GM18951 (cell line): ENCODE measurements at regions not wholly inside any gene's neighbourhood (a gene's known extent, or its start where the extent isn't known, plus 50 kb on each side); places are given as distances from the start of the nearest gene placed in this dataset.

ENCODE experiments used
- POLR2A ChIP-seq: IDR thresholded peaks from 4 replicates; pipeline ENCODE4 v1.6.1; 2011; ENCODE audit warnings: mild to moderate bottlenecking; ENCODE audit not compliant: insufficient read length, insufficient read depth; ENCODE audit errors: extremely low read depth
- in situ Hi-C: fragments of 300-500 bp; cut with MboI; formaldehyde crosslinking; loops from one replicate; pipeline ENCODE4 v1.12.0; 2022; ENCODE audit warnings: low sequenced_read_pairs, mixed read lengths, inconsistent platforms; ENCODE audit not compliant: unreplicated experiment

DNA sequence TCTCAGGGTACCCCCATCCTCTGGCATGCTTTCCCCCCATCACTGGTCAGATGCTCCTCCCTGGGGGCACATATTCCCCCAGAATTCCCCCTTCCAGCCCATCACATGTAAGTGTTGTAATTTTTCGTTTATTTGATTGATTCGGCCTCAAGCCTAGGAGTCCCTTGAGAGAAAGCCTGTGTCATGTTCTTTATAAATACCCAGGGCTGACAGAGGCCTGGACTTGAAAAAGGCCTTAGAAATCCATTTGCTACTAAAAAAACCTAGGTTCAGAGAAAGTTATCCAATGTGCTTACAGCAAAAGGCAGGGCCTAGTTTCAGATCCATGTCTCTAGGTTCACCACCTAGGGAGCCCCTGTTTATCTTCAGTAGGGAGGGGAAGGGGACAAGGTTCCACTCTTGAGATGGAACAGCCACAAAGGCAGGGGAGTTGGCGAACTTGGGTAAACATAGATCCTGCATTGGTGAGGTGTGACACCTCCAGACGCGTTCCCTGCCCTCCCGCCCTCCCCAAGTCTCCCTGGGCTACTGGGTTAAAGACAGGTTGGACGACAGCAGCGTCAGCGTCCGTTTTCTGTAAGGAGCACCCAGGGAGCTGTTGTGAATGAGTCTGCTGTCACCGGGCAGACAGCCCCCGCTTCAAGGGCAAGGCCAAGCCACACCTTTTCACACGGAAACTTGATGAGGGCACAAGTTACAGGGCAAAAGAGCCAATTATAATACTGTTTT, 147.8 kb downstream of the EN1 start:
- in situ Hi-C loops: no loop called here

DNA sequence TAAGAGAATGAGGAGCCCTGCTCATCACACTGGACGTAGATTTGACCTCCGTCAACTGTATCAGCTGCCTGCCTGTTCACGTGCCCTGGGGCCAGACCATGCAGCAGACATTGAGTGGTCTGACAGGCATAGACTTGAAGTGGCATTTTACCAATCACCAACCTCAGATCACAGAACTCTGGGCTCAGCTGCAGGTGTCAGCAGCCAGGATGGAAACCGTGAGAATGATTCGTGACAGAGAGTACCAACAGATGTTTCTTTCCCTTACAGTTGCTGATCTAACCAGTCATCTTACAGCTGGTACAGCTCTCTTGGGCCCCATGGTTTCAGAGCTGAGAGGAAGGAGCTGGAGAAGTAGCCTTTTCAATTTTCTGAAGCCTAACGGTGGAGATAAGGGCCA, 148.9 kb downstream of the EN1 start:
- no peak for TF ChIP-seq POLR2A

More for the DNA sequence above, 147.8 kb downstream of the EN1 start:
- TF ChIP-seq POLR2A: no peak

DNA sequence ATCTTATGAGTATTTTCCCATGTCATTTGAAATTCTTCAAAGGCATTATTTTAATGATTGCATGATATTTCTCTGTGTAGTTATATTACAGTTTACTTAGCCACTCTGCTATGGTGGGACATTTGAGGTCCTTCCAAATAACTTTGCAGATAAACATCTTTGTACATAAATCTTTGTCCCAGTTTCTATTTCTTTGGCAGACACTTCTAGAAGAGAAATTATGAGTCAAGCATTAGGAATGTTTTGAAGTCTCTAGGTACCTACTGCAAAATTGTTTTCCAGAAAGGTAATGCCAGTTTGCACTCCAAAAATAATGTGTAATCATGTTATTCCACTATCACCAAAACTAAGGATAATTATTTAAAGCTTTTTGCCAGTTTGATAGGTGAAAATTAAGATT, 149.7 kb downstream of the EN1 start:
- in situ Hi-C loops: no loop called here

More for the DNA sequence above, 148.9 kb downstream of the EN1 start:
- in situ Hi-C loops: no loop called here

DNA sequence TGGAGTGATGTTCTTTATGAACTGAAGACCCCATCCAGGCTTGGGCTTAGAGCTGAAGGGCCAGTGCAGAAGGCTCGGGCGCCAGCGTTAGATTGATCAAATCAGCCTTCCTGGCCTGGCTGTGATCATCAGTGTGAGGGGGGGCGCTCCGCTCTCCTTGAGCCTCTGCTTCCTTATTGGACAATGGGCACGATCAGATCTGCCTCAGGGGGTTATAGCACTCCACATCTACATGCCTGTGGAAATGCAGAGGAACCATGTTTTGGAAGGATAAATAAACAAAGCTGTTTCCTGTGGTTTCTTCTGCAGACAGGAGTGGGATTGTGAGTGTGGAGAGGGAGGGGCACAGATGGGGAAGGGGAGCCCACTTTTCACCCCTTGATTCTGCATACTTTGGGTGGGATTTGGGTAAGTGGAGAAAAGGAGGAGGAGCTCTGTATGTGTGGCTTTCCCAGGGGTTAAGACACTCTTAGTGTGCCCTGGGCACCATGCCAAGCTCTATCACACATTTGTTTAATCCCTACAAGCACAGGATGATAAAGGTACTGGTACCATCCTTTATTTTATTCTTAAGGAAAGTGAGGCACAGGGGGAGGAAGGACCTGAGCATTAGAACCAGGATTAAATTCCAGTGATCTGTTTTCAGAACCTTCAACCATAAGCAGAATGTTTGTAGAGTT, 150.5 kb downstream of the EN1 start:
- in situ Hi-C loops: no loop called here

More for the DNA sequence above, 149.7 kb downstream of the EN1 start:
- TF ChIP-seq POLR2A: no peak

DNA sequence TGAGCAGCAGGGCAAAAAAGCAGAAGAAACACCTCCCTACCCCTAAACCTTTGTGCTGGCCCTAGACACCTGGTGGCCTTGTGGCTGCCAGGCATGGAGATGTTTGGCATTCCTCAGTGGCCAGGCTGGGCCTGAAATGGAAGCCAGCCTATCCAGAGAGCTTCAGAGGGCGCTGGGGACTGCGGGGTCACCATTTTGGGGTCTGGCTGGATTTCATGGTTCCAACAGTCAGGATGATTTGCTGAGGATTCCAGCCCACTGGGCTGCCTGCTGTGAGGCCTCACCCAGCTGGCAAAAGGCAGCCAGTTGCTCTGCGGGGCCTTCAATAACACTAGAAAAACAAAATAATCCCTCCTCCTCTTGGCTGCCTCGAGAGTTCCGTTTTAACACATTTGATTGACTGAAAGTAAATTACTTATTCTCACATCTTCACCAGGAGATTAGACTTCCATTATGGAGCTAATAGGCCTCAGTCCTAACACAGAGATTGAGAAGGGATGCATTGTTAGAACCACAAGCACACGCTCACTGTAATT, 154.1 kb downstream of the EN1 start:
- in situ Hi-C loops: no loop called here
- no peak for TF ChIP-seq POLR2A

More for the DNA sequence above, 150.5 kb downstream of the EN1 start:
- TF ChIP-seq POLR2A: no peak

DNA sequence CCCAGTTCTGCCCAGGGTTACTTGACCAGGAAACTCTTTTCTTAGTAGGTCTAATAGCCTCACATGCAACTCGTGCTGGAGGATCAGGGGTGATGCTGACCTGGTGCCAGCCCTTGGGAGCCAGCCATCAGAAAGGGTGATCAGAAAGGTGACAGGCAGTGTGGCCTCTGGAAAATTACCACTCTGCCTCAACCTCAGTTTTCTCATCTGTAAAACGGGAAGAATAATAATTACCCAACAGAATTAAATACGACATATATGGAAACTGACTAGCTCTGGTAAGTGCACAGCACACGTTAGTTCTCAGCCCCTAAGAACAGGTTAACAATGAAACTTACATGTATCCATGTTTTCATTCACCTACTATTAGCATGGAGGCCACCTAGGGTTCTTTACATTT, 157.6 kb downstream of the EN1 start:
- in situ Hi-C loops: no loop called here
- no peak for TF ChIP-seq POLR2A

DNA sequence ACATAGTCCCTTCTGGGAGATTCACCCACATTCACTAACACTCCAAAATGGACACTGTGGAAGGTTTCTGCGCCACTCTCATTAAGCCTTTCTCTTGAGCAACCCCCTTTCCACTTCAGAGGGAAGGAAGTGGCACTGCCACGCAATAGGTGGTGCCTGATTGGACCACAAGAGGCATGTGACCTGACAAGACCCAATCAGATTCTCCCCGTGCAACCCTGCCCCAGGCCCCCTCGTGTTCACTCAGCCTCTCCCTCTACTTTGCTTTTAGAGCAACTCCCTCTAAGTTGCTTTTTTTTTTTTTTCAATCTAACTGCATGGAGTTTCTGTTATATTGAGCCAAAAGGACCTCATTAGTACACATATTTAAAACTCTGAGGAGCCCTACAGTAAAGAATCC, 158.0 kb downstream of the EN1 start:
- no peak for TF ChIP-seq POLR2A
- in situ Hi-C loops: no loop called here

DNA sequence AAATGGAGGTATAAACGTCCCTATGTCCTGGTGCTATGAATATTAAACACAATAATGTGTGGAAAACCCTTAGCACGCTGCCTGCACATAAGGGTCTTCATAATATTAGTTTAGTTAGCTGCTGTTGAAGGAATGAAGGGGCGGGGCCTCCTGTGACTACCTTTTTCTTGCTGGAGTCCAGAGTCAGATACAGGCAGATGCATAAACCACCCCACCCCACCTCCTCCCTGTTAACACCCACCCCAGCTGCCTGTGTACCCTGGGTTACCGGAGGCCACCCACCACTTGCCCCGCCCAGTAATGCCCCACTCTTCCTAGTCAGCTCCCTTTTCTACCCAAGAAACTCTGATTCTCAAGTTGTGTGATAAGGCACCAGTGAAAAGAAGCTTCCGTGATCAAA, 158.4 kb downstream of the EN1 start:
- in situ Hi-C loops: no loop called here
- no peak for TF ChIP-seq POLR2A

DNA sequence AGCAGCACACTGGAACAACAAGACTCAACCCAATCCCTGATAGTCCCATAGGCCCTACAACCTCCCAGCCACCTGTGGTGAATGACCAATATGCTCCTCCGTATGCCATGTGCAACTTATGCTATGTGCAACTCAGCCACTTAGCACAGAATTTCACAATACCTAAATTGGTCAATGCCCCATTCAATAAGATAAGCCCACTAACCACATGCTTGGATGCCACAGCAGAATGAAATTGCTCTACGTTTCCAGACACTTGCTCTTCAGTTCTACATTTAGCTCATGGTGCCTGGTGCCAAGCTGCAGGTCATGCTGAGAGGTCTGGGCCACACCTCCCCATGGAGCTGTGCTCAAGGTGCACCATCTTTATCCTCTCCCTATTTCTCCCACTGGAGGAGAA, 159.8 kb downstream of the EN1 start:
- in situ Hi-C loops: no loop called here
- TF ChIP-seq POLR2A: no peak

DNA sequence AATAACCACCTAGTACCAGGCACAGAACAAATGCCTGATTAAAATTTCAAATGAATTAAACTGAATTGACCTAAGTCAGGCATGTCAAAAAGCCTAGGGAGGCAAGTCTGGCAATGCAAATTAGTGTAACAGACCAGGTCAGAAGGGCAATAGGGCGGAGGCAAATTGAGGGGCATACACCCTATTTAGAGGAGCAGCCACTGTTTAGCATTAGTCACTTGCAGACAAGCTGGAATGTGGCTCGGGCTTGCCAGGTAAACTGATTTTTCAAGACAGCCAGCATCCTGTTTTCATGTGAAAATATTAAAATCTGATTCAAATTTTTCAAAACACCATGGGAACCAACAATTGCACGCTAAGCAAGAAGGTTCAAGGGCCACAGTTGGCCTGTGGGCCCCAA, 160.3 kb downstream of the EN1 start:
- TF ChIP-seq POLR2A: no peak
- in situ Hi-C loops: no loop called here

DNA sequence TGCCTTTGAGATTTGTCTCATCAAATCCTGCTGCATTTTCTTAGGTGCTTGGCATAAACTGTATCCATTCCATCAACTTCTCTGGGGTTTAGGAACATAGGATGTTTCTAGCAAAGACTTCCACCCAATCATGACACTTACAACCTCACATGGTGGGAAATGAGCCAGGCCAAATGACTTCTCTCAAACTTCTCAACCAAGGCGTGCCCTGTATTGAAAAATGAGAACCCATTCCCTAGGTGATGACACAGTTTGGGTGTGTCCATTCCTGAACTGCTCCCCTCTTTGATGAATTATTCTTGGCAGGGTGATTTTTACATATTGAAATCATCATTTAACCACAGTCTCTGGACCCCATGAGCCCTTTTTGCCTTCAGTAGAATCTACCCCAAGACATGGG, 161.1 kb downstream of the EN1 start:
- TF ChIP-seq POLR2A: no peak
- in situ Hi-C loops: no loop called here

DNA sequence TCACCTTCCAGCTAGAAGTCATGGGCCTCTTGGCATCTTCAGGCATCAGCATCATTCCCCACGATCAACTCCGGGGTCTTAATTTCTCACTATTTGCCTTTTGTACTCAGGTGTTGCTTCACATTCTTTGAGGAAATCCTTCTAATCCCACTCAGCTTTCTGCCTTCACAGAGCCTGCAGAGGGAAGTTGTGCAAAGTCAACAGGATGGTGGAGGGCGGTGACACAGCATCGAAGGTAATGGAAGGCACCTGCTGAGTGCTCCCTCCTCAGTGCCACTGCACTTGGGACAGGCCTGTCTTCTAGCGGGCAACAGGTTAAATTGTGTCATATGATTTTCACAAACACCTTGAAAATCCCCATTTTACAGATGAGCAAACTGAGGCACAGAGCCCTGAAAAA, 164.0 kb downstream of the EN1 start:
- no peak for TF ChIP-seq POLR2A
- in situ Hi-C loops: no loop called here

DNA sequence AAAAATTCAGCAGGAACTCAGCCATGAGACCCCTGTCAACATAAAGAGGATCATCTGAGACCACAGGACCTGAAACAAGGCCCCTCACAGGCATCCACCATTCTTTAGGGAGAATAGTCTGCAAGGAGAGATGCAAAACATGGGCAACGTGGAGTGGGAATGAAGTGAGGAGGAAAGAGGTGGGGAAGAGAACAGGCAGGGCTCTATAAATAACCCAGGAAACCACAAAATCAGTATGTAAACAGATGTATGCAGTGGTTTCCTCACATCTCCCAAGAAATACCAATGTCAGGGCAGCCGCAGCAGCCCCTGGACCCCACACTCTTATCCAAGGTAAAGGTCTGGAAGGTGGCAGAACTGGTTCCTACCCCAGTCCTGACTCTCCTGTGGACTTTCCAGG, 168.5 kb downstream of the EN1 start:
- in situ Hi-C loops: no loop called here
- TF ChIP-seq POLR2A: no peak

DNA sequence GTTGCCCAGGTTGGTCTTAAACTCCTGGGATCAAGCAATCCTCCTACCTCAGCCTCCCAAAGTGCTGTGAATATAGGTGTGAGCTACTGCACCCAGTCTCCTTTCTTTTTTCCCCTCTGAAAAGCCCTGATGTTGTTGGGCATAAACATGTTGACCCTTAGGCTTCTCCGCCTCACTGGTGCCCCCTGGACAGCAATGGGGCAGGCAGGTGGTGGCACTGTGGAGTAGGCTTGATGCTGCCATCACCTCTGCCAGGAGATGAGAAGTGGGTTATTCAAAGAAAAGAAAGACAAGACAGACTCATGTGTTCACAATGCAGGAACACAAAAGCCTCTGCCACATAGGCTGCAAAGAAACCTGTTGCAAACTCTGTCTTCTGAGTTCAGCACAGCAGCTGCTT, 169.9 kb downstream of the EN1 start:
- no peak for TF ChIP-seq POLR2A
- in situ Hi-C loops: no loop called here
